ENCODE measurements at regions not wholly inside any gene's neighbourhood (a gene's known extent, or its start where the extent isn't known, plus 50 kb on each side); places are given as distances from the start of the nearest gene placed in this dataset.

DNA sequence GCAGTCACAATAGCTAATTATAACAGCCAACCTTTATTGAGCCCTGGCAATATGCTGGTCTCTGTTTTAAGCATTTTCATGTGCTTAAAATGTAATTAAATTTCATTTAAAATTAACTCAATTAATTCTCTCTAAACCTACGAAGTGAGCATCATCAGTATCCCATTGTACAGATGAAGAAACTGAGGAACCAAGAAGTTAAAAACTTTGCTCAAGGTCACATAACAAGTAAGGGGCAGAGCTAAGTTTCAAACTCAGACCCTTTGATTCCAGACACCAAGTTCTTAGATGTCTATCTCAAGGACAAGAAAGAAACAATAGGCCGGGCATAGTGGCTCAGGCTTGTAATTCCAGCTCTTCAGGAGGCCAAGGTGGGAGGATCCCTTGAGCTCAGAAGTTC lies 55.9 kb upstream of the NFKB1 start:
- no peak for TF ChIP-seq PPARA (CRISPR knock-in tag; IDR thresholded peaks at IDR 0.05; ENCODE audit: borderline replicate concordance)
- no peak for ATAC-seq

DNA sequence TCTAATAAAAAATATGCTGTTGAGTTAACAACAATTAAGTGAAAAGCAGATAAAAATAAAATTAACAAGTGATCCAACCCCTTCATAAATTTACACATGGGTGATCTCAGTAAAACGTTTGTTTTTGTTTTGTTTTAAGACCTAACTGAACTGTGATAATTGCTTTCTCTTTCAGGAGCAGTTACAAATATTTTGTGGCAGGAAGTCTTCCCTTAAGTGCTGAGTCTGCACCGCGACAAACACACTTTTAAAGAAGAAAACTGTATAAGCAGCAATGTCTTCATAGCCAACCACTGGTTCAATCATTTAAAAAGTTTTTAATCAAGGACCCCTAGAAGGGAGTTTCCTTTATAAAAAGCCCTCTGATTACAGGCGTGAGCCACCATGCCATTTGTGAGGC lies 53.7 kb upstream of the NFKB1 start:
- no peak for ATAC-seq
- no peak for TF ChIP-seq RARB (CRISPR knock-in tag; IDR thresholded peaks at IDR 0.05)
- no peak for TF ChIP-seq OSR1 (CRISPR knock-in tag; IDR thresholded peaks at IDR 0.05)
- TF ChIP-seq GLIS3 (CRISPR knock-in tag; IDR thresholded peaks at IDR 0.05), result no peak
- TF ChIP-seq ISL1 (CRISPR knock-in tag; IDR thresholded peaks at IDR 0.05), result no peak
- TF ChIP-seq BACH2 (CRISPR knock-in tag; IDR thresholded peaks at IDR 0.05; ENCODE audit: borderline replicate concordance), result no peak
- TF ChIP-seq, protein P1, sequence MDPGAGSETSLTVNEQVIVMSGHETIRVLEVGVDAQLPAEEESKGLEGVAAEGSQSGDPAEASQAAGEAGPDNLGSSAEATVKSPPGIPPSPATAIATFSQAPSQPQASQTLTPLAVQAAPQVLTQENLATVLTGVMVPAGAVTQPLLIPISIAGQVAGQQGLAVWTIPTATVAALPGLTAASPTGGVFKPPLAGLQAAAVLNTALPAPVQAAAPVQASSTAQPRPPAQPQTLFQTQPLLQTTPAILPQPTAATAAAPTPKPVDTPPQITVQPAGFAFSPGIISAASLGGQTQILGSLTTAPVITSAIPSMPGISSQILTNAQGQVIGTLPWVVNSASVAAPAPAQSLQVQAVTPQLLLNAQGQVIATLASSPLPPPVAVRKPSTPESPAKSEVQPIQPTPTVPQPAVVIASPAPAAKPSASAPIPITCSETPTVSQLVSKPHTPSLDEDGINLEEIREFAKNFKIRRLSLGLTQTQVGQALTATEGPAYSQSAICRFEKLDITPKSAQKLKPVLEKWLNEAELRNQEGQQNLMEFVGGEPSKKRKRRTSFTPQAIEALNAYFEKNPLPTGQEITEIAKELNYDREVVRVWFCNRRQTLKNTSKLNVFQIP (CRISPR knock-in tag; IDR thresholded peaks at IDR 0.05; ENCODE audit: borderline replicate concordance, low read depth), result no peak
- no peak for TF ChIP-seq ZC3H10 (CRISPR knock-in tag; IDR thresholded peaks at IDR 0.05)
- TF ChIP-seq, protein P2, sequence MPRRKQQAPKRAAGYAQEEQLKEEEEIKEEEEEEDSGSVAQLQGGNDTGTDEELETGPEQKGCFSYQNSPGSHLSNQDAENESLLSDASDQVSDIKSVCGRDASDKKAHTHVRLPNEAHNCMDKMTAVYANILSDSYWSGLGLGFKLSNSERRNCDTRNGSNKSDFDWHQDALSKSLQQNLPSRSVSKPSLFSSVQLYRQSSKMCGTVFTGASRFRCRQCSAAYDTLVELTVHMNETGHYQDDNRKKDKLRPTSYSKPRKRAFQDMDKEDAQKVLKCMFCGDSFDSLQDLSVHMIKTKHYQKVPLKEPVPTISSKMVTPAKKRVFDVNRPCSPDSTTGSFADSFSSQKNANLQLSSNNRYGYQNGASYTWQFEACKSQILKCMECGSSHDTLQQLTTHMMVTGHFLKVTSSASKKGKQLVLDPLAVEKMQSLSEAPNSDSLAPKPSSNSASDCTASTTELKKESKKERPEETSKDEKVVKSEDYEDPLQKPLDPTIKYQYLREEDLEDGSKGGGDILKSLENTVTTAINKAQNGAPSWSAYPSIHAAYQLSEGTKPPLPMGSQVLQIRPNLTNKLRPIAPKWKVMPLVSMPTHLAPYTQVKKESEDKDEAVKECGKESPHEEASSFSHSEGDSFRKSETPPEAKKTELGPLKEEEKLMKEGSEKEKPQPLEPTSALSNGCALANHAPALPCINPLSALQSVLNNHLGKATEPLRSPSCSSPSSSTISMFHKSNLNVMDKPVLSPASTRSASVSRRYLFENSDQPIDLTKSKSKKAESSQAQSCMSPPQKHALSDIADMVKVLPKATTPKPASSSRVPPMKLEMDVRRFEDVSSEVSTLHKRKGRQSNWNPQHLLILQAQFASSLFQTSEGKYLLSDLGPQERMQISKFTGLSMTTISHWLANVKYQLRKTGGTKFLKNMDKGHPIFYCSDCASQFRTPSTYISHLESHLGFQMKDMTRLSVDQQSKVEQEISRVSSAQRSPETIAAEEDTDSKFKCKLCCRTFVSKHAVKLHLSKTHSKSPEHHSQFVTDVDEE (CRISPR knock-in tag; IDR thresholded peaks at IDR 0.05), result no peak
- TF ChIP-seq ZFP30 (CRISPR knock-in tag; IDR thresholded peaks at IDR 0.05), result no peak
- TF ChIP-seq PATZ1 (CRISPR knock-in tag; IDR thresholded peaks at IDR 0.05; ENCODE audit: borderline replicate concordance), result no peak
- TF ChIP-seq ZFP3 (CRISPR knock-in tag; IDR thresholded peaks at IDR 0.05), result no peak
- TF ChIP-seq SNAI2 (CRISPR knock-in tag; IDR thresholded peaks at IDR 0.05), result no peak
- TF ChIP-seq ARNTL (CRISPR knock-in tag; IDR thresholded peaks at IDR 0.05; ENCODE audit: borderline replicate concordance, low read depth), result no peak
- TF ChIP-seq, protein P3, sequence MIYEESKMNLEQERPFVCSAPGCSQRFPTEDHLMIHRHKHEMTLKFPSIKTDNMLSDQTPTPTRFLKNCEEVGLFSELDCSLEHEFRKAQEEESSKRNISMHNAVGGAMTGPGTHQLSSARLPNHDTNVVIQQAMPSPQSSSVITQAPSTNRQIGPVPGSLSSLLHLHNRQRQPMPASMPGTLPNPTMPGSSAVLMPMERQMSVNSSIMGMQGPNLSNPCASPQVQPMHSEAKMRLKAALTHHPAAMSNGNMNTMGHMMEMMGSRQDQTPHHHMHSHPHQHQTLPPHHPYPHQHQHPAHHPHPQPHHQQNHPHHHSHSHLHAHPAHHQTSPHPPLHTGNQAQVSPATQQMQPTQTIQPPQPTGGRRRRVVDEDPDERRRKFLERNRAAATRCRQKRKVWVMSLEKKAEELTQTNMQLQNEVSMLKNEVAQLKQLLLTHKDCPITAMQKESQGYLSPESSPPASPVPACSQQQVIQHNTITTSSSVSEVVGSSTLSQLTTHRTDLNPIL (CRISPR knock-in tag; IDR thresholded peaks at IDR 0.05; ENCODE audit: low read depth), result no peak
- TF ChIP-seq PPARA (CRISPR knock-in tag; IDR thresholded peaks at IDR 0.05; ENCODE audit: borderline replicate concordance), result no peak
- no peak for TF ChIP-seq ZNF8 (CRISPR knock-in tag; IDR thresholded peaks at IDR 0.05)

GRCh38 chr4:102449751-102450352 lies 51.3 kb upstream of the NFKB1 start:
- peak; percentile 85 for ATAC-seq

More at GRCh38 chr4:102449751-102450352, 51.3 kb upstream of the NFKB1 start:
- TF ChIP-seq, protein P1 (CRISPR knock-in tag; IDR thresholded peaks at IDR 0.05; ENCODE audit: borderline replicate concordance, low read depth), result no peak
- no peak for TF ChIP-seq ESRRG (CRISPR knock-in tag; IDR thresholded peaks at IDR 0.05)
- TF ChIP-seq, protein P2 (CRISPR knock-in tag; IDR thresholded peaks at IDR 0.05), result no peak
- no peak for TF ChIP-seq ZFP30 (CRISPR knock-in tag; IDR thresholded peaks at IDR 0.05)
- no peak for TF ChIP-seq SNAI2 (CRISPR knock-in tag; IDR thresholded peaks at IDR 0.05)
- no peak for TF ChIP-seq ZNF70 (CRISPR knock-in tag; IDR thresholded peaks at IDR 0.05)
- no peak for TF ChIP-seq RARB (CRISPR knock-in tag; IDR thresholded peaks at IDR 0.05)
- no peak for TF ChIP-seq OSR1 (CRISPR knock-in tag; IDR thresholded peaks at IDR 0.05)
- TF ChIP-seq, protein P3 (CRISPR knock-in tag; IDR thresholded peaks at IDR 0.05; ENCODE audit: low read depth), result no peak
- no peak for TF ChIP-seq BACH2 (CRISPR knock-in tag; IDR thresholded peaks at IDR 0.05; ENCODE audit: borderline replicate concordance)

Measured in SK-N-SH treated with all-trans-retinoic acid at 6 μM for 48 hours (cell line).